HG03175 (cell line): ENCODE measurements at regions not wholly inside any gene's neighbourhood (a gene's known extent, or its start where the extent isn't known, plus 50 kb on each side); places are given as distances from the start of the nearest gene placed in this dataset.
"Not testable (repeated sequence)": the region's sequence is repeated elsewhere in the genome, so short reads cannot be mapped to it uniquely, and the experiment has no call there.

Source experiments
- ATAC-seq: cut with Tn5 transposase; IDR thresholded peaks from one replicate; pipeline ENCODE4 v1.9.1; 2021; ENCODE audit warnings: mild to moderate bottlenecking, moderate library complexity; ENCODE audit not compliant: unreplicated experiment

- ATAC-seq = no peak
These were observed 325.0 kb downstream of the CGGBP1 start for GRCh38 chr3:87733671-87734367.

GRCh38 chr3:87732294-87732693 is 326.5 kb downstream of the CGGBP1 start:
- no peak for ATAC-seq

- ATAC-seq = no peak
These were observed 331.0 kb downstream of the CGGBP1 start for GRCh38 chr3:87727783-87728182.

- no peak for ATAC-seq
These were observed 339.7 kb downstream of the CGGBP1 start for GRCh38 chr3:87719060-87719459.

- peak; percentile 58 for ATAC-seq
These were observed 348.3 kb downstream of the CGGBP1 start for GRCh38 chr3:87710511-87710910.

GRCh38 chr3:87710028-87710427 is 348.8 kb downstream of the CGGBP1 start:
- ATAC-seq = peak; percentile 22

GRCh38 chr3:87706176-87706575 is 352.6 kb downstream of the CGGBP1 start:
- ATAC-seq = no peak

GRCh38 chr3:87702600-87702999 is 356.2 kb downstream of the CGGBP1 start:
- ATAC-seq = no peak

GRCh38 chr3:87696124-87697013 is 362.4 kb downstream of the CGGBP1 start:
- no peak for ATAC-seq

GRCh38 chr3:87694678-87695077 is 364.1 kb downstream of the CGGBP1 start:
- ATAC-seq = no peak

GRCh38 chr3:87691109-87691508 is 367.7 kb downstream of the CGGBP1 start:
- no peak for ATAC-seq

- ATAC-seq = not testable (repeated sequence)
These were observed 379.7 kb downstream of the CGGBP1 start for GRCh38 chr3:87678984-87679660.

- peak; percentile 99 for ATAC-seq
These were observed 384.2 kb downstream of the CGGBP1 start for GRCh38 chr3:87674397-87675161.

GRCh38 chr3:87673132-87673531 is 385.7 kb downstream of the CGGBP1 start:
- ATAC-seq = no peak

GRCh38 chr3:87654184-87654583 is 377.8 kb upstream of the POU1F1 start:
- no peak for ATAC-seq

- ATAC-seq = not testable (repeated sequence)
These were observed 376.8 kb upstream of the POU1F1 start for GRCh38 chr3:87653138-87653537.

- ATAC-seq = no peak
These were observed 358.0 kb upstream of the POU1F1 start for GRCh38 chr3:87634426-87634825.

- ATAC-seq = no peak
These were observed 350.9 kb upstream of the POU1F1 start for GRCh38 chr3:87627316-87627715.

GRCh38 chr3:87626546-87626945 is 350.2 kb upstream of the POU1F1 start:
- ATAC-seq = no peak

GRCh38 chr3:87625876-87626275 is 349.5 kb upstream of the POU1F1 start:
- no peak for ATAC-seq

- ATAC-seq = no peak
These were observed 348.5 kb upstream of the POU1F1 start for GRCh38 chr3:87624860-87625259.
